Fibroblast of skin of abdomen (primary cell): ENCODE measurements at regions not wholly inside any gene's neighbourhood (a gene's known extent, or its start where the extent isn't known, plus 50 kb on each side); places are given as distances from the start of the nearest gene placed in this dataset.

Source experiments
- DNase-seq: peaks from one replicate; pipeline ENCODE4 v3.0.0-alpha.2; 2013

DNA sequence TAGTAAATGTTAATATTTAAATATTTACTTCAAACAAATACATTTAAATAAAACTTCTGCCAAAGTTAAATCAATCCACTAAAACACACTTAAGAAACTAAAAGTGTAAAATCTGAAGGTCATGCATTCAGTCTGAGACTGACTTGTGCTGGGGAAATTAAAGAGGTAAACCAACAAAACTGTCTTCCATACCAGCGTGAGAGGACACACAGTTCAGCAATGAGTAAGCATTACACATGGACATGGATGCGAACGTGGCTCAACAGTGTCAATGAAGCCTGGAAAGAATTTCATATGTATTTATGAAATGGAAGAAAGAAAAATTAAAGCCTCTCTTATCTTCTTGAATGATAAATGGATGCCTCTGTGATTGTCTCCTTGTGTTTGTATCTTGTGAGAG lies 1052.3 kb downstream of the AACS start:
- DNase-seq, result no peak

DNA sequence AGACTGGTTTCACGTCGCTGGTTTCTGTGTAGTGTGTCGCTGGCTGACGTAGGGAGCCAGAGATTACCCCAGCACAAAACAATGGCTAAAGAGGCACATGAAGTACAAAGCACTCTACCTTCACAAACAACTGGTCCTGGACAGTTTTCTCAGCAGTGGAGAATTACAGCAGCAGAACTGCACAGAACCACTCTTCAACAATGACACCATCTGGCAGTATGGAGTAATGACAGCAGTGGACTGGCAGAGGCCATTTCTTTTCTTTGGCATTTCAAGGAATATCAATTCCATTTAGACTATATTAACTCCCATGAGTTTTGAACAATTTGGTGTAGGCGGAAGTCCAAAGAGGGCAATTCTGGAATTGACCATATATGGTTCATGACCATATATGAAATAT lies 1074.1 kb downstream of the AACS start:
- no peak for DNase-seq

DNA sequence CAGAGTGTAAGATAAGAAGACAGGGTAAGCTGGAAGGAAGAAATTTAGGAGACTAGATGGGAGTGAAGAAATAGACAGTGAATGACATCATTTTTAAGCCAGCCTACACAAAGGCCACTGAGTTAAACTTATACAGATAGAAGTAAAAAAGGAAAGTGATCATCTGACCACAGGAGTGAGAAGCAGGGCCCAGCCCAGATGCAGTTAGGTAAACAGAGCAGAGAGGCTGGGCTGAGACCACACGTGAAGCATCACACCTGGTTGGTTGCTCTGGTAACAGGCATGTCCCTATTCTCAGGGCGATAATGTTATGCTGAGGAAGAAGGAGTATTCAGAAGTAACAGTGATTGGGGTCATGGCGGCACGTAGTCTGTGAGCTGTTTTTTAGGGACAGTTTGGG lies 1079.4 kb downstream of the AACS start:
- no peak for DNase-seq

DNA sequence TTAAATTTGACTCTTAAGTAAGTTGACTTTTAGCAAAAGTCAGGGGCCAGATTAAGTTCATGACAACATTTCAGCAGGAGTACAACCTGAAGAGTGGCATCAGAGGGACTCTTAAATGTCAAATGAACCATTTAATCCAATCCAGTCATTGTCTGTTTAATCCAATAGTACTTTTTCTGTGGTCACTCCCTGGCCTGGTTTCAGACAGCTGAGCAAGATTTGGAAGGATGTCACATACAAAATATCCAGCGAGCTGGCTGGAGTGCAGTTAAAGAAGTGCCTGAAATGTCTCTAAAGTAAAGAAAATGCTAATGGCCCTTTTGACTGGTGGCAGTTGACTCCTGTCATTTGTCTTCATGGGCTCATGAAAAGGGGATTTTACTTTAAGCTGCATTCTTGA lies 1082.1 kb downstream of the AACS start:
- DNase-seq, result no peak

DNA sequence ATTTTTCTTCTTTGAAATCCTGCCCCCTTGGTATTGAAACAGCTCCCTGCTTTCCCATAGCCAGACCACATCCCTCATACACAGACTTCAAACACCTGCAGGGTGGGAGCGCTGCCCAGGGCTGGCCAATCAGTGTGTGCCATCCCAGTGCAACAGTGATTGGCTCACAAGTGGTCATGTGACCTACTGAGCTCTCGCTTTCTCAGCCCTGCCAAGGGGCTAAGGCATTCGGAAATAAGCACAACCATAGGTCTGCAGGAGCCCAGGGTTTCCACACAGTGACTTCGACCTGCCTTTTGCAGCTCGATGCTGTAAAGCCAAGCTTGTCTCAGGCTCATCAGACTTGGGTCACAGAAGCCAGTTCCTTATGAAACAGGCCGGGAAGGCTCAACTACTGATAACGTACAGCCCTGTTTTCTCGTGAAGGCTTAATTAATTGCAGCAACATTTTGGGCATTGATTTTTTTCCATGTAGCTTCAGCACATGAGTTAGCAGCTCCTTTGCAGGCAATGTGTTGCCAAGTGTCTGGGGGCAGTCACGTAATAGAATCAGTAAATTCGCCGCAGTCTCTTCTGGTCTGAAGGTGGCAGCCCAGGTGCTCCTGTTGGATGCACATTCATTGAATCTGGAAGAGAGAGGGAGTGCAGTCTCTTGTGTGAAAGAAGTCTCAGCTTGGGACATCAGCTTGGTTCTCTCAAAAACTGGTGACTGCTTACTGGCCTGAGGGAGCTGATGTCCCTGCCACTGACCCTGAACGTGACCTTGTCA lies 1091.8 kb downstream of the AACS start:
- DNase-seq, result no peak

DNA sequence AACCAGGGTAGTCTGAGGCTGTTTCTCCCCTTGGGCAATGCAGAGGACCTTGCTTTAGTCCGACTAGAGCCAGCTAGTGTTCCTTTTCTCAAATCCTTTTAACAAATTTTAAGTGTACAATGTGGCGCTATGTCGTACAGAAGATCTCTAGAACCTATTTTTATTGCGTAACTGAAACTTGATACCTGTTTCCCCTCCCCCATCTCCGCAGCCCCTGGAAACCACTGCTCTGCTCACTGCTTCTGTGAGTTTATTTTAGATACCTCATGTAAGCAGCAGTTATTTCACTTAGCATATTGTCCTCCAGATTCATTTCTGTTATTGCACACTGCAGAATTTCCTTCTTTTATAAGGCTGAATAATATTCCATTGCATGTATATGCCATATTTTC lies 1092.3 kb downstream of the AACS start:
- no peak for DNase-seq

DNA sequence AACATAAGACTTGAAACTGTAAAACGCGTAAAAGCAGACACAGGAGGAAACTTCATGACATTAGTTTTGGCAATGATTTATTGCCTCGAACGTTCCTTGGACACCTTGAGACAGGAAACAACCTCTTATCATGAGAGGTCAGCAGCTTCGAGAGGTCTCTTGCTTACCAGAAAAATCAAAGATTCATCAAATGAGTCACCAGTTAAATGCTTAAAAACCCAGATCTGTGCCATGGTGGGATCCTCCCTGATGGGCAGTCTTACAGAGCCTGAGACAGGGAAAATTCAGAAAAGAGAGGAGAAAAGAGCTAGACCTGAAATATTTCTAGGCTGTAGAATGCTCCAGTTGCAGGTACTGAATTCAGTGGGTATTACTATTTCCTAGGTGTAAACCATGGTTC lies 1093.9 kb downstream of the AACS start:
- DNase-seq, result no peak

DNA sequence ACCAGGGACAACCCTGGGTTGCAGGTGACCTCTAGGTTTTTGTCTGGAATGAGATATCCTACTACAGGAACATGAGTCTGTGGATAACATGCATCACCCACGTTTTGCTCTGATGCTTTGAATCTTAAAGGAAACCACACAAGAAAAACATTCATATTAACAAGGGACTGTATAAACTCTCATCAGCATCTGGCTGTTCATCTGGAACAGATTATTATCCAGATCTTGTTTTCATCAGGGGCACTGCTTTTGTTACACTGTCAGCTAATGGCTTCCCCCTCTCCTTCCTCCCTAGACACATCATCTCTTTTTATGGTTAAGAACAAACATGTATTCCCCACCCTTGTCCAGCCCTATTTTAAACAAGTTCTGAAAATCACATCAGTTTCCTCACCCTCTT lies 1095.7 kb downstream of the AACS start:
- no peak for DNase-seq

DNA sequence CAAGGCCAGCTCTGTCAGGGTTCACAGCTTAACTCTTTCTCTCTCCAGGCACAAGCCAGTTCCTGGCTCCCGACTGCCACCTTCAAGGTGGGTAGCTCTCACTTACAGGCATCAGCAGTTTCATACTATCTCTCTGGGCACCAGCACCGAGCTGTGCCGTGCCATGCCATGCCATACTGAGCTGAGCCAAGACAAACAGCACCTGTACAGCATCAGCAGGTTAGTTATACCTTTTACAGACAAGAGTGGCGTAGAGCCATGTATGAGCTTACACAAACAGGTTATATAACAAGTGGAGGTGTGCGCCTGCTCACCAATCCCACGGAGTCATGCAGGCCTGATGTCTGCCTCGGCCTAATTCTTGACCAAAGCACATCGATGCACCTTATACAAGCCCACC lies 1098.7 kb downstream of the AACS start:
- DNase-seq, result no peak

DNA sequence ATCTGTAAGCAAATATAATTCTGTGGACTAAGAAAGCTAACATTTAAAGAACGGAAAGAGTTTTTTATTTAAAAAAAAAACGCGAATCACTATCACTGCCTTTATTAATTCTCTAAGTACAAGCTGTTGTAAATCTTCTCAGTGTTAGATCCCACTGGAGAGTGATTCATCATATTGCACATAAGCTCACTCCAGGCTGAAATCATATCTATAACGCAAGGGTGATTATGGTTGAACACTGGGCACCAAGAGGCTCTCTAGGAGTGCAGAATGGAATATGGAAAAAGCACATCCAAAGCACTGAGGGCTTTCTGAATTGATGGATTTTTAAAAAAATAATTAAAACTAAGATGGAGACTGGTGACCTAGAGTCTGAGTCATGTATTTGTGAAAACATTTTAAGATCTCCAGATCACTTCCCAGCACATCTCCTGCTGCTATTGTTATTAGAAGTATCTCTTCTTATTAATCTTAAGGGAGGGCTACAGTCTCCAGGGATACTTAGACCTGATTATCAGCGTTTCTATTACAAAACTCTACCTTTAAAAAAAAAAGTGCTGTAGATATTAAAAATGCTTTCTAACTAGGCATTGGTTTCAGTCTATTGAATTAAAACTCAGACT lies 1106.8 kb downstream of the AACS start:
- DNase-seq, result no peak

DNA sequence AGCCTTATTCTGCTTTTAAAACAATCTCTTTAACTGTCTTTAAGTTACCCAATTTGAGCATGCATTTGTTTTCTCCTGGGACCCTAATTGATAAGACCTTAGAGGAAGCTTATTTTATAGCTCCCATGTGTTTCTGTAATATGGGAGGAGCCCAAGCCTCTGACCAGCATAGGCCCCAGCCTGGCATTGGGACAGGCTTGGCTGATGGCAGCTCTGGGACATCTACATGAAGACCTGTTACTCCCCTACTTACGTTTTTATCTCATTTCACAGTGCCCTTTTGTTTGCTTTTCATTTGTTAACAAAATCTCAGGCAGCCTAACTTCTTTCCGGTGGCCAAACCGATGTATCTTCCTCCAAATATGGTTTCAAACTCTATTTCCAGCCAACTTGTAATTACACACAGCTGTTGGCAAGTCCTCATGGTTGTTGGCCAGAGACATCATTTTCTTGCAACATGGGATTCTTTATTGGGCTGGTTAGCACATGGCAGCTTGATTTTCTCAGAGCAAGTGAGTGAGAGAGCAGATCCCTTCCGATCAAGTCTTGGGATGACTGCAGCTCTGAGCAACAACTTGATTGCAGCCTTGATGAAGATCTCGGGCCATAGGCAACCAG lies 1117.5 kb downstream of the AACS start:
- no peak for DNase-seq

DNA sequence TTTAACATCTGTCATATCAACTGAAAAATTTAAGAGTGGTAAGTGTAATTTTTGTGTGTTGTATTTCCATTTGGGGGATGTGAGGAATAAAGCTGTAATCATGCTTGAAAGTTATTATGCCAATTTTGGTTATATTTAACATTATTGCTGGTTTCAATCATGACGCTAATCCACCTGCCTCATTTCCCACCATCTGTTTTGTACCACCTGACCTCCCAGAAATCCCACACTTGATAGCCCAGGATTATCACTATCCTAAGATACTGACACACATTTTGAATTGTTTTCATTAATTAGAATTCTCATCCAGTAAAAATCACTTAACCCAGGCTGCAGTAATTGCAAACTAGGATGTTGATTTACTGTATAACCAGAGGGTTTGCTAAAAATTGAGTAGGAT lies 1119.8 kb downstream of the AACS start:
- DNase-seq, result no peak

DNA sequence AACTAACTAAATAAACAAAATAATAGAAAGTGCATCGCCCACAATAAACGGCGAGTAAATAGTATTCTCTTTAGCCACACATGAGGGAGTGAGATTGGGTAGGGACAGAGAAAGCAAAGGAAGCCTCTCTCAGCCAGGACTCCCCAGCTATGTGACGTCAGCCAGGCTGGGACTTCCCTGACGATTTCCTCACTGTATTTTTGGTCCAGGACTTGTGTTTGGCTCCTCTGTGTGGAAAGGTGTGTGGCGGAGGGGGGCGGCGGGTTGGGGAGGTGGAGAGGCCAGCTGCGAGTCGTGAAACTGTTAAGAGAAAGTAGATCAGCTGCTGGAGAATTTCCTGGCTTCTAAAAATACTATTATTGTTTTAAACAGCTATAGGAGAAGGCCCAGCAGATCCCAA lies 1124.6 kb downstream of the AACS start:
- no peak for DNase-seq

DNA sequence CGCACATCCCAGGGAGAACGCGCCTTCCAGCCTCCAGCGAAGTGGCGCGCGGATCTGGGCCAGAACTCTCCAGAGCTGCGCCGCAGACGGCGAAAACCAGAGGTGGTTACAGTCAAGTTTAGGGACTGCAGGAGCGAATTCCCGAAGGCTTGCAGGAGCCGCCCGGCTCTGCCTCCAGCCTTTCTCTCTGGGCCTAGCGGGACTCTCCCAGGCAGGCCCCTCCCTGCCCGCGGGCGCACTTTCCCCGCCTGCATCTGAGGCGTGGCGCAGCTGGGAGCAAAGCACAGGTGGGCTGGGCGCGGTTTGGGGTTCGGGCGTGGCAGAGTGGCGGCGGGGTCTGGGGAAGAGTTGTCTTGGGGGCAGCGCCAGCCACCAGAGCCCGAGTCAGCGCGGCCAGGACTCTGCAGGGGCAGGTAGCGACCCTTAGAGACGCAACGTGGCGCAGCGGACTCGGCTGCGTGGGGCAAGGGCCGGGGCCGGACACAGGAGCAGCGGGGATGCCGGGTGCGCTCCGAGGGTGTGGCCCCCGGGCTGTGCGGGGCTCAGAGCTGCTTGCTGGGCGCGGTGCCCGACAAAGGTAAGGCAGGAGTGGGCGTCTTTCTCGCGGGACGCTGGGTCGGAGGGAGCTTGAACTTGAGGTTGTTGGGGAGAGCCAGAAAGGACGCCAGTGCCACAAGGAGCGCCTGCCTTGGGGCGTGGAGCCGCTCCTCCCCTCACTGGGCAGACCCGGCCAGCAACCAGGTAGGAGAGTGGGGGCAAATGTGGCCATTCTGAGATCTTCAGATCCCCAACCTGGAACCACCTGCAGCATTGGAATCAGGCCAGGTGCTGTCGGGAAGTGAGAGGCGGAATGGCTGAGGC lies 1126.0 kb downstream of the AACS start:
- DNase-seq, result no peak

DNA sequence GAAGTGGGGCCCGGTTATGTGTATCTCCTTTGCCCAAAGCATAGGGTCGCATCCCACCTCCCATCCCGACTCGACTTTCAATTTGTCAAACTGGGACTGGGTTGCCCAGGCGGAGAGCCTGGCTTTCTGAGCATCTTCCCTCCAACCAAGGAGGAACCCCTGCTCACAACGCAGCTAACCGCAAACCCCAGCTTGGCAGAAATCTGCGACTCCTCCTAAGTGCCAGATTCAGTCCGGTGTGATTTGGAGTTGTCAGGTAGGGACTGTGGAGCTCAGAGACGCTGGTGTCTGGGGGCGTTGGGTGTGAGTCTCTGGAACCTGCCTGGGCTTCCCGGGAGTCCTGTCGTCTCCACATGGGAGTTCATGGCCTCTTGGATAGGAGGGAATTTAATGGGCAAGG lies 1126.7 kb downstream of the AACS start:
- no peak for DNase-seq

DNA sequence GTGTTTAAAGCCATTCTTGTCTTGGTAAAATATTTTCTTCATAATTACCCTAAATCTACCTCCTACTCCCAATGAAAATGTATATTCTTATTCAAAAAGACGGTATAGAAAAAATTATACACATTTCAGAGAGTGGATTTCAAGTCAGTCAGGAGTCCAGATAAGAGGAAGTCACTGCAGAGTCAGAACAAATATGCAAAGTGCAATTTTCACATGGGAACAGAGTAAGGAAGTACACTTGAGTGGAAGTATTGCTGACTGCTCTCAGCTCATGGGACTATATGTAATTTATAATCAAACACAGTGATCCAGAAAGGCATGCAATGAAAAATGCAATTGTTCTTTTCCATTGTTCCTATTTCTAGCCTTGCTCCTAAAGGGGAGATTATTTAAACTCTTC lies 1128.0 kb downstream of the AACS start:
- no peak for DNase-seq

DNA sequence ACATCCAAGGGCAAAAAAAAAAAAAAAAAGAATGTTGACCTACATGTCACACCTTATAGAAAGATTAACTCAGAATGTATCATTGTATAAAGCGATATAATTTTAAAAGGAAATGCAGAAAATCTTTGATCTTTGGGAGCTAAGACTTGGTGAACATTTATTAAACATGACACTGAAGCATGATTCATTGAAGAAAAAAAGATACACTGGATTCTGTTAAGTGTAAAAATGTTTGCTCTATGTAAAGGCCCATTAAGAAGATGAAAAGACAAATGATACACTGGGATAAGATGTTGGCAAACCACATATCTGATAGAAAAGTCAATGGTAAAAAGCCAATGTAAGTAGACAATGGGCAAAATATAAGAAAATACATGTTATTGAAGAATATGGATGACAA lies 1131.0 kb downstream of the AACS start:
- DNase-seq, result no peak

DNA sequence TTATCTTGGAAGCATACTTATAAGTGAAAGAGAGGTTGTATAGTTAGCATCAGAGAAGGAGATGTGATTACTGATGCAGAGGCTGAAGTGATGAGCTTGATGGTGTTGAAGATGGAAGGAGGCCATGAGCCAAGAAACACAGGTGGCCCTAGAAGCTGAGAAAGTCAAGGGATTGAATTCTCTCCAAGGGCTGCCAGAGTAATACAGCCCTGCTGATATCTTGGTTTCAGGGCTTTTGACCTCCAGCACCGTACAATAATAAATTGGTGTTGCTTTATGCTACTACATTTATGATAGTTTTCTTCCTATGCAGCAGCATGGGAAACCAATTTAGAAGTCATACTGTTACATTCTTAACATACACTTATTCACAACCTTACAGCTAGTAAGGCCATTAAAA lies 1133.3 kb downstream of the AACS start:
- no peak for DNase-seq

DNA sequence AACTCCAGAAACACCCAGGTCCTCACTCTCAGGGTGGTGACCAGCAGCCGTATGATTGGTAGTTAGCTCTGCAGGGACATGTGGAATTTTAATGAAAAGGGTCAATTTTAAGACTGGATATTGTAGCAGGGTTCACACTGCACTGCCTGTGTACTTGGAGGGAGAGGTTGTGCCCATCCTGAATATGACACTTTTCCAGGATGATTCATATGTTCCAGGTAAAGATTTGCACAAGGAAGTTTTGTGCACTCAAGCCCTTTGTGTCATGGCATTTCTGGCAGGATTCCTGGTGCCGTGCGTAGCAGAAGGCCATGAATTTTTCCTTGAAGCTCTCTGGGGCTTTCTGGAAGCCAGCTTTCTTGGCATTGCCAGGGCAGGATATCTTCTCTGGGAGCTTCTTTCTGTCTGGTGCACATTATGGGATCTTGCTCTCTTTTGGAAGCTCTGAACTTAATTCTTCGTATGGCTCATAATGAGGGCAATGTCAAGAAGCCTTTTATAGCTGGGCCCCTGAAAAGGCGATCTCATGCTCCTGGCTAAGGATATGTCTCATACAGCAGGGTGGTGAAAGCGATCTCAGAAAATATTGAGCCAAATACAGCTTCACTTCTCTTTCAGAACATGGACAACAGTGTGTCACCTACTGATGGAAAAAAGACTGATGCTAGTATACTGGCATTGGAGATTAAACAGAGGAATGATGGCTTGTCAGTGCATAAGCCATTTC lies 1133.9 kb downstream of the AACS start:
- no peak for DNase-seq

DNA sequence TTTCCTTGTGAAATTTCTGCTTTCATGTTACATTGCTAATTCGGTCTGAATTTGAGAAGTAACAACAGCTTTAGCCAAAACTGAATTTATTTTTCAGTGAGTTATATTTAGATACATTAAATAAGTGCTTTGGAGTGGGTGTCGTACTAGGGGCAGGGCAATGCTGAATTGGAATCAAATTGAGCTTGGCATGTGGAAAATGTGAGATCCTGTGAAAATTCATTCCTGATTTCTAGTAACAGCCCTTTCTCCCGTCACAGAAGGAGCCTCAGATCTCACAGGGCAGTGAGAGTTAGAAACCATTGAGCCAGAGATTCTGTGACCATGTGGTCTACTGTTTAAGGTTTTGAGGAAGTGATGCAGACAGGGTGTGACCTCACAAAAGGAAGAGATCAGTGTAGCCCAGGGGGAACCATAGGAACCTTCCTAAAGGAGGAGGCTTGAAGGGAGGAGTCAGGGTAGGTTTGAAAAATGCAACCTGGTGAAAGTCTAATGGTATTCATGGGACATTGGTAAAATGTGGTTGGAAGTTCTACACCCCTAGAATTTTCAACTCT lies 1136.8 kb downstream of the AACS start:
- no peak for DNase-seq

DNA sequence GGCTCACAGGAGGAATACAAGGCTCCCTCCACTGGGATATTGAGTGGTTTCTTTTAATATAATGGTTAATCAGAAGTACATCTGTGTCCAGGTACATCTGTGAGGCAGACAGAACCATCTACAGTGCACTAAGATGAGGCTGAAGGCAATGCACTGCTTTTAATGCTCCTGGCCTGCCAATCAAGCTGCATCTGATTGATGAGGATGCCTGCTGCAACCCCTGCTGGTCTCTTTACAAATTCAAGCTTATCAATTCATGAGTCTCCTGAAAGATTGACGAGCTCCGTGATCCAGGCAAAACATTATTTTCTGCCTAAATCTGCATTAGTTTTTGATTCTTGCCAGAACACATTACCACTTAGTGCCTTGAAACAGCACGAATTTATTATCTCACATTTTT lies 1139.1 kb downstream of the AACS start:
- no peak for DNase-seq

DNA sequence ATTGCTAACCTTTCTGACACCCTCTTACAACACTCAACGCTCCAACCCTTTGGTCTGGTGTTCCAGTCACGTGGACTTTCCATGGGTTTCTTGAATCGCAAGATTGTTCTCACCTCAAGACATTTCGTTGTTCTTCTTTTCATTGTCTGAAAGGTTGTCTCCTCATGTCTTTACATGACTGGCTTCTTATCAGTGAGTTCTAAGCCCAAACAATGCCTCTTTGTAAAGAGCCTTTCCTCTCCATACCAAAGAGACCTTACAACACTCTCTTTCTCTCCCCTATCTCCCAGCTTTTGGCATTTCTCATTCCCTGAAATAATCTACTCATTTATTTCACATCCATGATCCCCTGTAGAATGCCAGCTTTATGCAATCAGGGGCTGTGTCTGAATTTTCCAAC lies 1144.8 kb downstream of the AACS start:
- no peak for DNase-seq
